Stomach (tissue), 4 donors: ENCODE measurements at regions not wholly inside any gene's neighbourhood (a gene's known extent, or its start where the extent isn't known, plus 50 kb on each side); places are given as distances from the start of the nearest gene placed in this dataset.

Experiments
- CTCF ChIP-seq, 7 experiments: fragments of 450-650 bp in 4 of 7; fragments of 200-600 bp in 3 of 7; sonication (generic) in 3 of 7; IDR thresholded peaks; one replicate each; pipeline ENCODE4 v1.5.1; 2016 to 2019; ENCODE audit warnings: antibody characterized with exemption in 7 of 7, control low read depth in 2 of 7, mild to moderate bottlenecking in 1 of 7
- EP300 ChIP-seq: sonication (generic); formaldehyde crosslinking; IDR thresholded peaks from one replicate; pipeline ENCODE4 v1.6.1; 2017; ENCODE audit warnings: antibody characterized with exemption
- POLR2A ChIP-seq, 4 donors: fragments of 450-650 bp; IDR thresholded peaks; one replicate each; pipeline ENCODE4 v1.6.1; 2016; ENCODE audit warnings: antibody characterized with exemption in 4 of 4, control low read depth in 2 of 4, mild to moderate bottlenecking in 1 of 4, moderate library complexity in 1 of 4
- POLR2AphosphoS5 ChIP-seq, 3 donors: sonication (generic); formaldehyde crosslinking; IDR thresholded peaks; one replicate each; pipeline ENCODE4 v1.6.1; 2016; ENCODE audit warnings: antibody characterized with exemption in 3 of 3

GRCh38 chr6:148218542-148219258 is 123.9 kb upstream of the SASH1 start:
- no peak for TF ChIP-seq CTCF (IDR thresholded peaks at IDR 0.05)
- no peak for TF ChIP-seq POLR2A (IDR thresholded peaks at IDR 0.05)
- no peak for TF ChIP-seq EP300
- TF ChIP-seq POLR2AphosphoS5 (IDR thresholded peaks at IDR 0.05): no peak
